Esophagus muscularis mucosa (tissue), 4 donors: ENCODE measurements at regions not wholly inside any gene's neighbourhood (a gene's known extent, or its start where the extent isn't known, plus 50 kb on each side); places are given as distances from the start of the nearest gene placed in this dataset.

ENCODE experiments used
- DNase-seq: peaks from one replicate; pipeline ENCODE4 v3.0.0-alpha.2; 2017; ENCODE audit errors: extremely low spot score
- H3K27ac ChIP-seq, 4 donors: fragments of 200-600 bp; sonication (generic); replicated peaks in 1 of 4; 1 replicate in 3 of 4; 2 replicates in 1 of 4; pipeline ENCODE4 v1.5.1; 2016 to 2019; ENCODE audit warnings: mild to moderate bottlenecking in 1 of 4
- H3K27me3 ChIP-seq, 4 donors: fragments of 200-600 bp; sonication (generic); one replicate each; pipeline versions ENCODE4 v1.5.1 to v1.6.0; 2016 to 2019
- H3K36me3 ChIP-seq, 4 donors: fragments of 200-600 bp; sonication (generic); one replicate each; pipeline ENCODE4 v1.5.1; 2016 to 2019
- H3K4me1 ChIP-seq, 4 donors: fragments of 200-600 bp; sonication (generic); one replicate each; pipeline ENCODE4 v1.5.1; 2016 to 2019
- H3K4me3 ChIP-seq, 4 donors: fragments of 200-600 bp; sonication (generic); 1 replicate in 2 of 4; 2 replicates in 2 of 4; pipeline ENCODE4 v1.5.1; 2016 to 2019; ENCODE audit warnings: mild to moderate bottlenecking in 4 of 4, moderate library complexity in 1 of 4
- H3K9me3 ChIP-seq, 4 donors: fragments of 200-600 bp; sonication (generic); 1 replicate in 3 of 4; 2 replicates in 1 of 4; pipeline ENCODE4 v1.5.1; 2016 to 2019
- EP300 ChIP-seq: sonication (generic); formaldehyde crosslinking; IDR thresholded peaks from one replicate; pipeline ENCODE4 v1.6.1; 2017; ENCODE audit warnings: antibody characterized with exemption
- POLR2A ChIP-seq: fragments of 450-650 bp; IDR thresholded peaks from one replicate; pipeline ENCODE4 v1.6.1; 2017; ENCODE audit warnings: antibody characterized with exemption, moderate library complexity, mild to moderate bottlenecking, low read depth
- POLR2AphosphoS5 ChIP-seq, 2 donors: sonication (generic); formaldehyde crosslinking; IDR thresholded peaks; one replicate each; pipeline ENCODE4 v1.6.1; 2017; ENCODE audit warnings: antibody characterized with exemption in 2 of 2
- WGBS: methylation state at CpG from one replicate; pipeline ENCODE4 v1.1.5; 2018; 5-methylcytosine and 5-hydroxymethylcytosine counted together
- intact Hi-C: fragments of 100-400 bp; cut with DNase I; formaldehyde crosslinking; loops from one replicate; pipeline ENCODE4 v1.15.1; 2023
- TF ChIP-seq, protein P1 (sequence below), 3 experiments: fragments of 200-600 bp in 2 of 3; fragments of 450-650 bp in 1 of 3; sonication (generic) in 2 of 3; IDR thresholded peaks; one replicate each; pipeline ENCODE4 v1.5.1; 2017 to 2019; ENCODE audit warnings: antibody characterized with exemption in 3 of 3, mild to moderate bottlenecking in 2 of 3, moderate library complexity in 1 of 3

DNA sequence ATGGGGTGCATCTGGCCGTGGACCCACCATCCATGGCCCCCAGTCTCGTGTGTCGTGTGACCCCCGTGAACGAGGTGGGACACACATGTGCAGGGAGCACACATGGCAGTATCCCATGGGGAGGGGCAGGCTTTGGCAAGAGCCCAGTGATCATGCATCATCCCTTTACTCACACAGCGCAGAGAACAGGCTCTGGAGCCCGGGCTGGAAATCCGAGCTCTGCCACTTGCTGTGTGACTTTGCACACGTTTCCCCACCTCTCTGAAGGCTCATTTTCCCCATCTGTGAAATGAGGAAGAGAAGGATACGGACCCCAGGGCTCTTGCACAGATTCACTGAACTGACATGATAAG, 119.9 kb downstream of the PHETA1 start:
- Histone ChIP-seq H3K36me3 (no peaks in the 10 kb centered on the region), H3K27ac (no peak overlapping the region), H3K4me3 (no peak overlapping the region), H3K4me1 (no peaks in the 10 kb centered on the region), H3K27me3 (peaks cover 0 to 69% (median 0%) of the 10 kb centered on the region in 4 donors), H3K9me3 (peaks cover 0 to 25% (median 17%) of the 10 kb centered on the region in 4 donors)
- TF ChIP-seq, protein P1, sequence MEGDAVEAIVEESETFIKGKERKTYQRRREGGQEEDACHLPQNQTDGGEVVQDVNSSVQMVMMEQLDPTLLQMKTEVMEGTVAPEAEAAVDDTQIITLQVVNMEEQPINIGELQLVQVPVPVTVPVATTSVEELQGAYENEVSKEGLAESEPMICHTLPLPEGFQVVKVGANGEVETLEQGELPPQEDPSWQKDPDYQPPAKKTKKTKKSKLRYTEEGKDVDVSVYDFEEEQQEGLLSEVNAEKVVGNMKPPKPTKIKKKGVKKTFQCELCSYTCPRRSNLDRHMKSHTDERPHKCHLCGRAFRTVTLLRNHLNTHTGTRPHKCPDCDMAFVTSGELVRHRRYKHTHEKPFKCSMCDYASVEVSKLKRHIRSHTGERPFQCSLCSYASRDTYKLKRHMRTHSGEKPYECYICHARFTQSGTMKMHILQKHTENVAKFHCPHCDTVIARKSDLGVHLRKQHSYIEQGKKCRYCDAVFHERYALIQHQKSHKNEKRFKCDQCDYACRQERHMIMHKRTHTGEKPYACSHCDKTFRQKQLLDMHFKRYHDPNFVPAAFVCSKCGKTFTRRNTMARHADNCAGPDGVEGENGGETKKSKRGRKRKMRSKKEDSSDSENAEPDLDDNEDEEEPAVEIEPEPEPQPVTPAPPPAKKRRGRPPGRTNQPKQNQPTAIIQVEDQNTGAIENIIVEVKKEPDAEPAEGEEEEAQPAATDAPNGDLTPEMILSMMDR (IDR thresholded peaks at IDR 0.05) = no peak
- TF ChIP-seq EP300 (no peak), POLR2A (no peak), POLR2AphosphoS5 (IDR thresholded peaks at IDR 0.05) (no peak)
- no peak for DNase-seq
- 66% methylated on average over 10 of the region's 10 CpGs for WGBS
- intact Hi-C loops = no loop called here

DNA sequence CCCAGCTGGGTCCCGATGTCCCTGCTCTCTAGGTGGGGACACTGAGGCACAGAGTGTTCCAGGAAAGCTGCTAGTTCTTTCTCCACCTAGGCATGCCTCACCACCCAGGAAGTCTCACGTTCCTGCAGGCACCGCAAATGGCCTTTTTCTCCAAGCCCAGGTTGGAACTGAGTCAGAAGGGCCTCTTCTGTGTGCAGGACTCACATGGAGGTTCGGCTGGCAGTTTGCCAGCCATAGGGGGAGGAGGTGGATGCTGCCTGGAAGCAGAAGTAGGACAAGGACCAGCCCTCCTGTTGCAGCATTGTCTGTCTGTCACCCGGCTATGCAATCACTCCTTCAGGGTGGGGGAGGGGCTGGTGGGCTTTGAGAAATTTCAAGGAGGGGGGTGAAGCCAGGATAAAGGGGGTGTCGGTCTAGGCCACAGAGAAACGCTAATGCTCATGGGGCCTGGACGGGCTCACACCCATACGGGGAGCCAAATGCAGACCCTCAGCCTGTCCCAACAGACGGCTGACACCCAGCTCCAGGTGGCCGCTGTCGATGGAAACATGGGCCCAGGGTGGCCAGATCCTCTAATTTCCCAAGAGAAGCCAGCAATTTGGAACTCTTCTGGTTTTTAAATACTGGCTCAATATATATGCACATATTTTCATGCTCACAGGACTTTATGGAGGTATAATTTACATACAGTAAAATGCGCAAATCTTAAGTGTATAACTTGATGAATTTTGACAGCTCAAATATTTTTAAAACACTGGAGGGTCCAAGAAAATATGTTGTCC, 120.5 kb downstream of the PHETA1 start:
- H3K27ac ChIP-seq = no peak overlapping the region
- no peak for TF ChIP-seq POLR2AphosphoS5 (IDR thresholded peaks at IDR 0.05)
- TF ChIP-seq EP300 = no peak
- TF ChIP-seq POLR2A = no peak
- TF ChIP-seq, protein P1 (IDR thresholded peaks at IDR 0.05) = no peak
- no peak overlapping the region for H3K4me3 ChIP-seq
- intact Hi-C loops = no loop called here
- no peak for DNase-seq
- H3K36me3 ChIP-seq = no peaks in the 10 kb centered on the region
- peaks cover 0 to 63% (median 0%) of the 10 kb centered on the region in 4 donors for H3K27me3 ChIP-seq
- H3K9me3 ChIP-seq = peaks cover 0 to 31% (median 19%) of the 10 kb centered on the region in 4 donors
- H3K4me1 ChIP-seq = no peaks in the 10 kb centered on the region
- 25% methylated on average over 7 of the region's 13 CpGs for WGBS

DNA sequence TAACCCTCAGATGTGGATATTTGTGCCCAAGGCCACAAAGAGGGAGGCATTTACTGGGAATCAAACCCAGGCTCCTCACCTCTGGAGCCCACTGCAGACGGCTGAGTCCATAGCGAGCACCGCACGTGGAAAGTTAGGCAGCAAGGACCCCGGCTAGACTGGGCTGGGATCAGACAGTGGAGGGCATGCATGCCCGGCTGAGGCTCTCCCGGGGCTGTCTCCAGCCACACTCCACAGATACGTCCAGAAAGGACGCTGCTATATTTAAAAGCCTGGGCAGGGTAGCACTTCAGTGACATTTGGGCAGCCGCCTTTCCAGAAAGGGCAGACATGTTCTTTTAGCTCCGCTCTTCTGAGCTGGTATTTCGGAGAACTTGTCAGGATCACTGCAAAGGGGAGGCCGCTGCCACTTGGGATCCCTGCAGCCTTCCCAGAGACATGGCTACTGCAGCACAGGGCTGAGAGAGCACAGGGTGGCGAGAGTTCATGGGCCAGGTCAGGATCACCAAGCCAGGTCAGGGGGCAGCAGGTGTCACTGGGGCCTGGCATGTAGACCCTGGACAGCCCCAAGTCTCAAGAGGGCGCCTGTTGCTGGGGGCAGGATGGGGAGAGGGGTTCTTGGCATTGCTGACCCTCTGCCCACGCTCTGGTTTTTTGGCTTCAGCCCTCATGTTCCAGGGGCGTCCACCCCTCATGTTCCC, 121.7 kb downstream of the PHETA1 start:
- WGBS = 88% methylated on average over 15 of the region's 17 CpGs
- H3K27ac ChIP-seq = no peak overlapping the region
- H3K9me3 ChIP-seq = peaks cover 0 to 36% (median 19%) of the 10 kb centered on the region in 4 donors
- no peak overlapping the region for H3K4me3 ChIP-seq
- intact Hi-C loops = no loop called here
- DNase-seq = no peak
- no peaks in the 10 kb centered on the region for H3K36me3 ChIP-seq
- no peak for TF ChIP-seq POLR2A
- TF ChIP-seq, protein P1 (IDR thresholded peaks at IDR 0.05) = no peak
- TF ChIP-seq EP300 = no peak
- H3K4me1 ChIP-seq = no peaks in the 10 kb centered on the region
- H3K27me3 ChIP-seq = peaks cover 0 to 51% (median 0%) of the 10 kb centered on the region in 4 donors

DNA sequence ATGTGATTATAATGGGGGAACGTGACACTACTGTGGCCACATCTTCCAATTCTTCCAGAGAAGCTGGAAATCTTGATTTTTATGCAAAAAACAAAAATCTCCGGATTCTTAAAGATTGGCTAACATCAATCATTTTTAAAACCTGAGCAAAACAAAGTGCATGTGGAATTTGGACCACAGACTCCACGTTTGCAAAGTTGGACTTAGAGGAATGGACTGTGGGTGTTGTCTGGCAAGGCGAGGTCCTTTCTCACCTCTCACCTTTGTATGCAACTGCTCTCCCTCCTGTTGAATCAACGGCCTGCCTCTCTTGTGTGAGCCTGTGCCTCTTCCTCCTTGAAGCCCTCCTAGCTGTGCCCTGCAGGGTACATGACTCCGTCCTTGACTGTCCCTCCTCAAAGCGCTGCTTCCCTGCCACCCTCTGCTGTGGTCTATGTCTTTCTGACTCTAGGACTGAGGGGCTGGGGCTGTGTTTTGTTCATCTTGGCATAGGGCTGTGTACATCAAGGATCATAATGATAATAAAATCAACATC, 122.4 kb downstream of the PHETA1 start:
- Histone ChIP-seq H3K4me1 (no peaks in the 10 kb centered on the region), H3K4me3 (no peak overlapping the region), H3K27ac (no peak overlapping the region), H3K9me3 (peaks cover 0 to 36% (median 19%) of the 10 kb centered on the region in 4 donors), H3K27me3 (peaks cover 0 to 50% (median 0%) of the 10 kb centered on the region in 4 donors), H3K36me3 (no peaks in the 10 kb centered on the region)
- DNase-seq = no peak
- intact Hi-C loops = no loop called here
- 76% methylated on average over 7 of the region's 7 CpGs for WGBS
- no peak for TF ChIP-seq EP300

DNA sequence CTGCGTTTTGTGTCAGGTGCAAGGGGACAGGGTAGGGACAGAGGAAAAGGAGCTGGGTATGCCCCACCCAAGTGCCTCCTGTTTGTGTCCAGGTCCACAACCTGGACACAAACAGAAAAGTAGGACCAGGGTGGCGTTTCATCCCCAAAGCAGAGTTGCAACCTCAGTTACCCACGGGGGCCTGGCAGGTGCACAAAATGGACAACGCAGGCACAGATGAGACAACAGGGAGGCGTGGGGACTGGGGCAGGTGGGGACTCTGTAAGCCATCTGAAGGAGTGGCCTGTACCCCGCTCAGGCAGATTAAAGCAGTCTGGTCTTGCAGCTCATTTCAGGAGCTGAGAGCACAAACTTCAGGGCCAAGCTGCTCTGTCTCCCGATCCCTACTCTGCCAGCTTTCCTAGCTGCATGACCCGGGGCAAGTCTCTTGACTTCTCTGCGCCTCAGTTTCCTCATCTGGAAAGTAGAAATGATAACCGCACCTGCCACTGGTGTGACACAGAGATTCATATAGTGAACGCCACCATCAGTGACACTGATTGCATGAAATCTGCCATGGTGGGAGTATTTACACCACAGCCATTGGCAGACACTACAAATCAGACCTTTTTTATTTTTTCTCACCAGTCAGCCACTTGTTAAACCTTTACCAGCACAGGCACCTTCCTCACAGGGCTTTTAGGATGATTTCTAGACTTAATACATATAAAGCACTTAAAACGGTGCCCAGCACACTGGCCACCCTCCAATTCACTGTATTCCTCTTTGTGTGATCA, 123.0 kb downstream of the PHETA1 start:
- intact Hi-C loops = no loop called here
- WGBS = 88% methylated on average over 10 of the region's 12 CpGs

More for the DNA sequence above, 123.0 kb downstream of the PHETA1 start:
- no peak overlapping the region for H3K27ac ChIP-seq
- no peaks in the 10 kb centered on the region for H3K4me1 ChIP-seq
- H3K27me3 ChIP-seq = peaks cover 0 to 52% (median 0%) of the 10 kb centered on the region in 4 donors
- DNase-seq = no peak
- peaks cover 0 to 36% (median 19%) of the 10 kb centered on the region in 4 donors for H3K9me3 ChIP-seq
- TF ChIP-seq POLR2AphosphoS5 (IDR thresholded peaks at IDR 0.05) (no peak), EP300 (no peak), POLR2A (no peak)
- TF ChIP-seq, protein P1 (IDR thresholded peaks at IDR 0.05) = no peak
- no peak overlapping the region for H3K4me3 ChIP-seq
- no peaks in the 10 kb centered on the region for H3K36me3 ChIP-seq
